SKM-1 (cell line): ENCODE measurements at regions not wholly inside any gene's neighbourhood (a gene's known extent, or its start where the extent isn't known, plus 50 kb on each side); places are given as distances from the start of the nearest gene placed in this dataset.

ENCODE experiments used
- DNase-seq: peaks from one replicate; lab custom pipeline; 2025; ENCODE audit not compliant: unreplicated experiment; lab: John Stamatoyannopoulos, UW

GRCh38 chr15:75131269-75131643 is 70.4 kb upstream of the C15orf39 start:
- peak; percentile 89 for DNase-seq

DNA sequence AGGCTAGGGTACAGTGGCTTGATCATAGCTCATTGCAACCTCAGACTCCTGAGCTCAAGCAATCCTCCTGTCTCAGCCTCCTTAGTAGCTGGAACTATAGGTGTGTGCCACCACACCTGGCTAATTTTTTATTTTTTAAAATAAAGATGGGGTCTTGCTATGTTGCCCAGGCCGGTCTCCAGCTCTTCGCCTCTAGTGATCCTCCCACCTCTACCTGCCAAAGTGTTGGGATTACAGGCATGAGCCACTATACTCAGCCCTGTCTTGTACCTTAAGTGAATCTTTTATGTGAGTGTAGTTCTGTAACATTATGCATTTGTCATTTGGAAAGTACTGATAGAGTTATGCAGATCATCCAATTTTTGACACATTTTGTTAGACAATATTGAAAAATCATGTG is 66.9 kb upstream of the C15orf39 start:
- DNase-seq = no peak

DNA sequence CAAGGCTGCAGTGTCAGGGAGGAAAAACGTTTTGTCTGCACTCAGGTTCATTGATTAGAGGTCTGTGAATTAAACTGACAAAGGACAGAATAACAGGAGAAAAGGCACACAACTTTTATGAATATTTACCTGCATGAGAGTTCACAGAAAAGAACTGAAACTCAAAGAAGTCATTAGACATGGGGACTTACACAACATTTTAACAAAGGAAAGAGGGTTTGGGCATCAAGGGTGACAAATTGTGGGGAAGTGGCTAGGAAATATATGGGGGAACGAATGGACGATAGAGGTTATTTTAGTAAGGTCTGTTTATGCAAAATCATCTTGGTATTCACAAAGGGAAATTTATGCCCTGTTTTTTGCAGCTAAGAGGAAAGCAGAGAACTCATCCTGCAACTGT is 65.6 kb upstream of the C15orf39 start:
- DNase-seq = no peak

- DNase-seq = no peak
These were observed 64.9 kb upstream of the C15orf39 start for GRCh38 chr15:75136758-75137157.

- DNase-seq = no peak
These were observed 63.4 kb upstream of the C15orf39 start for GRCh38 chr15:75138016-75138999.

DNA sequence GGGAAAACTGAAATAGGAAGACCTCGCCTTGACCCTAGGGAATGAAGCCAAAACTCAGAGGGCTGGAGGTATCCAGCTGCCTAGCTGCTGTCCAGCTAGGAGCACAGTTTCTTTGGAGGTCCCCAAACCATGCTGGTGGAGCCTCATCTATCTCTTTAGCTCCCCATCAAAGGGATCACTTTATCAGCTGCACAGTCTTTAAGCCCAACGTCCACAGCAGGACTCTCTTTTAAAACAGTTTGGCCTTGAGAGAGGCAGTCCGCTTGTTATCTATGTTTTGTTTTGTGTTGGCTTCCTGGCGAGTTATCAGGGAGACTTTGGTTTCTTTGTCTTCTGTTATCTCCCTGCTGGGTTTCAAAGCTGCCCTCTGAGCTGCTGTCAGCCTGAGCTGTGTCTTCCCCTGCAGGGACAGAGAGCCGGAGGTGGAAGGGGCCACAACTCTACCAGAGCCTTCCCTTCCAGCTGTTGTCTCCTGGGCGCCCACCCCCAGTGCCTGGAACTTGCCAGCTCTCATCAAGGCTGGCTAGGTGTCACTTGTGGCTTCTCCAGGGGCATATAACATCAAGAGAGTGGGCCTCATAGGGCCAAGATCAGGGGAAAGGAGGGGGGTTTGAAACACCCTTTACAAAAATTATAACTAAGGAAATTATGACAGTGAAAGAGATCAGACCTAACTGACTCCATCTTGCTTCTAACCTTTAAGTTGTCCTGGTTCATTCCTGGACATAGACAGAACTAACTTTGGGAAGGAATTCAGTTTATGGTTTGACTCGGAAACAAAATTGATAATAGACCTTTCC is 61.4 kb upstream of the C15orf39 start:
- no peak for DNase-seq

DNA sequence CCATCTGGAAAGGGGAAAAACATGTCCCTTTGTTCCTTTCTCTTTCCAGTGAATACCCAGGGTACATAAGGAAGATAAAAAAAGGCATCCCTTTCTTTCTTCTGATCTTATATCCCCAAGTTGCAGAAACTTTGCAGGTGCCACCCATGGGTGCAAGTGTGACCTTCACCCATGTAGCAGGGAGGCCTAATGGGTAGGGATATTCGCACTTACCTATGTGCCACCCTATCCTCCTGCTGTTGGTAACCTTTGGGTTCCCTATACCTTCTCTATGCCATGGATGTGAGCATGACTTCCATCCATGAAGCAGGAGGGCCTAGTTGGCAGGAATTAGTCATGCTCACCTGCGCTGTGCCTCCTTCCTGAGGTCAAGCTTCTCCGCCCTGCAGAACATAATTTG is 59.2 kb upstream of the C15orf39 start:
- no peak for DNase-seq

DNA sequence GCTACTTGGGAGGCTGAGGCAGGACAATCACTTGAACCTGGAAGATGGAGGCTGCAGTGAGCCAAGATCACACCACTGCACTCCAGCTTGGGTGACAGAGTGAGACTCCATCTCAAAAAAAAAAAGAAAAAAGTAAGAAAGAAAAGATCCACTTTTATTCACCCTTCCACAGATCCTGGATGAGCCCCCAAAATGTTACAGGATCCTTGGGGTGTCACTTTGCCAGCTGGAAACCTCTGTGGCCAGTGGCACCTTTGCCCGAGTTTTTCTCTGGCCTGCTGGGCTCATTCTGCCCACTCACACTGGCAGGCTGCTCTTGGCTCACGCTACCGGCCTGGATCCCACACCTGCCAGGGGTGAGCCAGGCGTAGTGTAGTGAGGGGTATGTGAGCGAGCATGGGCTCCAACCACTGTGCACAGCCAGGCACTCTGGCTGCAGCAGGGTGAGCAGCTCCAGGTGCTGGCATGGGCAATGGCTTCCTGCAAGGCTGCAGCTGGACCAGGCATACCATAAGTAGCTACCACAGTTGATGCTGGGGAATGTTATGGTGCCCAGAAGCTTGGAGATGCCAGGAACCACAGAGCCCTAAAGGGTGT is 57.8 kb upstream of the C15orf39 start:
- no peak for DNase-seq

- no peak for DNase-seq
These were observed 56.4 kb upstream of the C15orf39 start for GRCh38 chr15:75145027-75145841.

- no peak for DNase-seq
These were observed 53.4 kb upstream of the C15orf39 start for GRCh38 chr15:75148280-75148679.

DNA sequence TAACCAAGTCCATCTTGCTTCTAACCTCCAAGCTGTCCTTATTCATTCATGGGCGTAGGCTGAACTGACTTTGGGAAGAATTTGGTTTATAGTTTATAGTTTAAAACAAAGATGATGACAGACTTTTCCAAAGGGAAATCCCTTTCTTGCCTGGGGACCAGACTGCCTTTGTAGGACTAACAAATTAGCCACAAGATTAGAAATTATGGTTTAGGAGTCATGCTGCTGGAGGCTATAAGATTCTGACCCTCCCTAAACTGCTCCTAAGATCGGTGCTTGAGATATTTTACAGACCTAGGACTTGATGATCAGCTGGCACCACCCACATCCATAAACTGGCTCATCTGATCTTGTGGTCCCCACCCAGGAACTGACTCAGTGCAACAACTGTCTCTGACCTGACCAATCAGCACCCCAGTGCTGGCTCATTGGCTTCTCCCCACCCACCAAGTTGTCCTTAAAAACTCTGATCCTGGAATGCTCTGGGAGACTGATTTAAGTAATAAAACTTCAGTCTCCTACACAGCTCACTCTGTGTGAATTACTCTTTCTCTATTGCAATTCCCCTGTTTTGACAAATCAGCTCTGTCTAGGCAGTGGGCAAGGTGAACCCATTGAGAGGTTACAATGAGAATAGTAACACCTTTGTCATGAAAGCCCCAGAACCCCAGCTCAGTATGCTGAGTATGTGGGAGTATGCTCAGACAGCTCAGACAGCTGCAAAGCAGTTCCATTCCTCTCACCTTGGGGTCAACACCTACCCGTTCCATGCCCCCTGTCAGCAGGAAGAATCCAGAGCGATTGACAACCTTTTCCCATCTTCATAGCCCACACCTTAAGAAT is 51.6 kb upstream of the C15orf39 start:
- DNase-seq = no peak

- DNase-seq = no peak
These were observed 50.2 kb upstream of the C15orf39 start for GRCh38 chr15:75151214-75152128.
